H9 (cell line): ENCODE measurements at regions not wholly inside any gene's neighbourhood (a gene's known extent, or its start where the extent isn't known, plus 50 kb on each side); places are given as distances from the start of the nearest gene placed in this dataset.
A peak's percentile ranks its signal among the peaks of the same experiment; 100 is the strongest.

Experiments used
- DNase-seq: peaks from one replicate; pipeline ENCODE4 v3.0.0-alpha.2; 2017
- H2AFZ ChIP-seq: one replicate; pipeline ENCODE4 v1.6.1; 2013; ENCODE audit warnings: mild to moderate bottlenecking, low read length, control low read depth, moderate library complexity
- H2AK5ac ChIP-seq: 2 replicates; pipeline ENCODE4 v1.6.1; 2013; ENCODE audit warnings: low read length, control low read depth, mixed read lengths; ENCODE audit not compliant: insufficient read length
- H2BK120ac ChIP-seq: one replicate; pipeline ENCODE4 v1.6.1; 2013; ENCODE audit warnings: low read depth, mild to moderate bottlenecking, low read length, control low read depth, inconsistent platforms; ENCODE audit not compliant: poor library complexity, severe bottlenecking
- H2BK12ac ChIP-seq: 2 replicates; pipeline ENCODE4 v1.6.1; 2013; ENCODE audit warnings: low read length, control low read depth, mixed read lengths, low read depth; ENCODE audit not compliant: insufficient read length
- H2BK15ac ChIP-seq: 2 replicates; pipeline ENCODE4 v1.6.1; 2013; ENCODE audit warnings: low read depth, low read length, control low read depth
- H2BK20ac ChIP-seq: one replicate; pipeline ENCODE4 v1.6.1; 2013; ENCODE audit warnings: low read depth, mild to moderate bottlenecking, low read length, control low read depth, inconsistent platforms; ENCODE audit not compliant: poor library complexity, severe bottlenecking
- H2BK5ac ChIP-seq: 2 replicates; pipeline ENCODE4 v1.6.1; 2013; ENCODE audit warnings: low read length, control low read depth, mixed read lengths; ENCODE audit not compliant: insufficient read length
- H3K14ac ChIP-seq: 2 replicates; pipeline ENCODE4 v1.6.1; 2013; ENCODE audit warnings: low read length, control low read depth; ENCODE audit not compliant: insufficient read depth
- H3K18ac ChIP-seq: 2 replicates; pipeline ENCODE4 v1.6.1; 2013; ENCODE audit warnings: low read depth, mild to moderate bottlenecking, mixed read lengths, low read length, control low read depth; ENCODE audit not compliant: insufficient read length
- H3K23ac ChIP-seq: 2 replicates; pipeline ENCODE4 v1.6.1; 2013; ENCODE audit warnings: low read length, control low read depth, mixed read lengths, low read depth; ENCODE audit not compliant: insufficient read length
- H3K23me2 ChIP-seq: 2 replicates; pipeline ENCODE4 v1.6.1; 2013; ENCODE audit warnings: low read depth, mild to moderate bottlenecking, mixed read lengths, low read length, control low read depth; ENCODE audit not compliant: insufficient read length, poor library complexity, severe bottlenecking
- H3K27ac ChIP-seq: 2 replicates; pipeline ENCODE4 v1.5.1; 2013; ENCODE audit warnings: low read length, control low read depth, mixed read lengths, low read depth; ENCODE audit not compliant: insufficient read length
- H3K27me3 ChIP-seq: 2 replicates; pipeline ENCODE4 v1.6.1; 2013; ENCODE audit warnings: low read length, control low read depth, inconsistent platforms; ENCODE audit not compliant: insufficient read depth
- H3K4ac ChIP-seq: 2 replicates; pipeline ENCODE4 v1.6.1; 2013; ENCODE audit warnings: low read depth, mild to moderate bottlenecking, control low read depth, inconsistent platforms, low read length, moderate library complexity
- H3K4me1 ChIP-seq: 2 replicates; pipeline ENCODE4 v1.6.1; 2013; ENCODE audit warnings: low read length, control low read depth, inconsistent platforms; ENCODE audit not compliant: insufficient read depth
- H3K4me2 ChIP-seq: 2 replicates; pipeline ENCODE4 v1.6.1; 2013; ENCODE audit warnings: low read length, control low read depth, mixed read lengths; ENCODE audit not compliant: insufficient read length, insufficient read depth
- H3K56ac ChIP-seq: 2 replicates; pipeline ENCODE4 v1.6.1; 2013; ENCODE audit warnings: low read depth, mild to moderate bottlenecking, mixed read lengths, low read length, control low read depth; ENCODE audit not compliant: insufficient read length
- H3K79me1 ChIP-seq: 2 replicates; pipeline ENCODE4 v1.6.1; 2013; ENCODE audit warnings: low read depth, mild to moderate bottlenecking, moderate library complexity, low read length, control low read depth, inconsistent platforms; ENCODE audit not compliant: insufficient read depth, poor library complexity, severe bottlenecking
- H3K79me2 ChIP-seq: 2 replicates; pipeline ENCODE4 v1.6.1; 2013; ENCODE audit warnings: low read length, control low read depth, inconsistent platforms; ENCODE audit not compliant: insufficient read depth
- H3K9ac ChIP-seq: 2 replicates; pipeline ENCODE4 v1.6.1; 2013; ENCODE audit warnings: low read length, control low read depth, mixed read lengths; ENCODE audit not compliant: insufficient read length; ENCODE audit errors: extremely low read depth
- H3K9me3 ChIP-seq: one replicate; pipeline ENCODE4 v1.6.1; 2013; ENCODE audit warnings: low read depth, low read length, inconsistent platforms; ENCODE audit not compliant: control insufficient read depth
- H3T11ph ChIP-seq: one replicate; pipeline ENCODE4 v1.6.1; 2013; ENCODE audit warnings: mild to moderate bottlenecking, low read length, control low read depth, inconsistent platforms
- H4K20me1 ChIP-seq: one replicate; pipeline ENCODE4 v1.6.1; 2013; ENCODE audit not compliant: control insufficient read depth, insufficient read length, insufficient read depth
- H4K5ac ChIP-seq: 2 replicates; pipeline ENCODE4 v1.6.1; 2013; ENCODE audit warnings: low read depth, mild to moderate bottlenecking, mixed read lengths, low read length, control low read depth; ENCODE audit not compliant: insufficient read length
- H4K8ac ChIP-seq: replicated peaks from 2 replicates; pipeline ENCODE4 v1.6.1; 2013; ENCODE audit warnings: low read length, control low read depth, mixed read lengths, low read depth; ENCODE audit not compliant: insufficient read length
- H4K91ac ChIP-seq: 2 replicates; pipeline ENCODE4 v1.6.1; 2013; ENCODE audit warnings: low read depth, mild to moderate bottlenecking, moderate library complexity, mixed read lengths, low read length, control low read depth; ENCODE audit not compliant: insufficient read length
- H3K27ac Mint-ChIP-seq, 3 experiments: 2 replicates in 2 of 3; 3 replicates in 1 of 3; pipeline ENCODE4 v1.8.0; 2020 to 2021; ENCODE audit warnings: mixed read lengths in 3 of 3, mild to moderate bottlenecking in 1 of 3, moderate library complexity in 1 of 3
- H3K27me3 Mint-ChIP-seq: 2 replicates; pipeline ENCODE4 v1.8.0; 2021; ENCODE audit warnings: low read depth, mild to moderate bottlenecking, moderate library complexity, mixed read lengths
- H3K36me3 Mint-ChIP-seq, 3 experiments: 2 replicates in 2 of 3; 3 replicates in 1 of 3; pipeline ENCODE4 v1.8.0; 2020 to 2021; ENCODE audit warnings: low read depth in 3 of 3, mixed read lengths in 3 of 3; ENCODE audit not compliant: insufficient read depth in 1 of 3
- H3K4me1 Mint-ChIP-seq, 2 experiments: 2 replicates each; pipeline ENCODE4 v1.8.0; 2020; ENCODE audit warnings: mixed read lengths in 2 of 2
- H3K4me3 Mint-ChIP-seq, 2 experiments: 2 replicates in 1 of 2; 3 replicates in 1 of 2; pipeline ENCODE4 v1.8.0; 2020 to 2021; ENCODE audit warnings: mild to moderate bottlenecking in 2 of 2, mixed read lengths in 2 of 2, moderate library complexity in 1 of 2
- H3K9me3 Mint-ChIP-seq, 2 experiments: 2 replicates in 1 of 2; 3 replicates in 1 of 2; pipeline ENCODE4 v1.8.0; 2020; ENCODE audit warnings: mild to moderate bottlenecking in 2 of 2, mixed read lengths in 2 of 2, moderate library complexity in 1 of 2
- CTCF ChIP-seq: fragments of 200-600 bp; sonication (generic); conservative IDR thresholded peaks from 3 replicates; pipeline ENCODE4 v1.8.0; 2021; ENCODE audit warnings: antibody characterized with exemption, mild to moderate bottlenecking
- WGBS: extraction: QIAGEN DNeasy Blood & Tissue Kit; methylation state at CpG from one replicate; pipeline ENCODE4 v1.1.7; 2013; ENCODE audit warnings: missing lambda C conversion rate, low lambda C conversion rate, mixed read lengths; ENCODE audit not compliant: insufficient read length; ENCODE audit errors: extremely low coverage; 5-methylcytosine and 5-hydroxymethylcytosine counted together

- Mint-ChIP-seq H3K9me3 (peaks cover 0 to 10% of the 10 kb centered on the region in 2 experiments; a peak in 3 of 5 replicates), H3K36me3 (peaks cover 0 to 13% (median 0%) of the 10 kb centered on the region in 3 experiments; a peak in 2 of 7 replicates), H3K27ac (no peak overlapping the region), H3K4me3 (no peak overlapping the region), H3K27me3 (peaks cover 33% of the 10 kb centered on the region), H3K4me1 (peaks cover 33 to 49% of the 10 kb centered on the region in 2 experiments)
- Histone ChIP-seq H4K91ac (no peak overlapping the region), H2AFZ (no peak overlapping the region), H3K4me1 (peaks cover 2% of the 10 kb centered on the region; the same call in 1 of the 2 replicates), H3K4me2 (no peak overlapping the region), H2BK12ac (no peak overlapping the region), H3K23ac (no peak overlapping the region), H3K79me2 (no peaks in the 10 kb centered on the region), H3K9me3 (no peaks in the 10 kb centered on the region), H4K20me1 (no peaks in the 10 kb centered on the region), H3K14ac (peak overlapping the region; percentile 59; the same call in 1 of the 2 replicates), H4K5ac (no peak overlapping the region), H3K18ac (no peak overlapping the region), H3K27ac (no peak overlapping the region), H2BK15ac (no peak overlapping the region), H2AK5ac (no peak overlapping the region), H4K8ac (no peak overlapping the region), H3K23me2 (no peaks in the 10 kb centered on the region), H3K9ac (no peak overlapping the region), H3K56ac (no peak overlapping the region), H3K27me3 (no peaks in the 10 kb centered on the region), H2BK20ac (no peak overlapping the region), H3K4ac (no peak overlapping the region), H2BK120ac (no peak overlapping the region), H3K79me1 (no peaks in the 10 kb centered on the region), H3T11ph (no peak overlapping the region), H2BK5ac (no peak overlapping the region)
- peak; percentile 64 for DNase-seq
- no peak for TF ChIP-seq CTCF
- WGBS, result no CpG with 5 or more reads among the region's 6 CpGs
Observed at GRCh38 chr17:77749321-77749751, 209.2 kb upstream of the TNRC6C start.
